H1 (cell line): ENCODE measurements at regions not wholly inside any gene's neighbourhood (a gene's known extent, or its start where the extent isn't known, plus 50 kb on each side); places are given as distances from the start of the nearest gene placed in this dataset.

ENCODE experiments used
- CTCF ChIP-seq, 3 experiments: IDR thresholded peaks; 1 replicate in 2 of 3; 2 replicates in 1 of 3; pipeline versions ENCODE4 v1.5.1 to v1.6.1; 2011; ENCODE audit warnings: low read length in 3 of 3, mild to moderate bottlenecking in 3 of 3, inconsistent platforms in 2 of 3, low read depth in 1 of 3, moderate library complexity in 1 of 3; ENCODE audit not compliant: insufficient read depth in 1 of 3; ENCODE audit errors: control extremely low read depth in 1 of 3
- EZH2 ChIP-seq: fragments of 200-600 bp; sonication (generic); IDR thresholded peaks from 2 replicates; pipeline ENCODE4 v1.7.1; 2012; ENCODE audit warnings: low read depth, mild to moderate bottlenecking, moderate library complexity, low read length, inconsistent platforms; ENCODE audit not compliant: severe bottlenecking
- JUN ChIP-seq: IDR thresholded peaks from 2 replicates; pipeline ENCODE4 v1.6.1; 2011; ENCODE audit warnings: low read depth, mild to moderate bottlenecking, improper control_type of control experiment, low read length
- KDM1A ChIP-seq: fragments of 200-600, 300-600 bp; sonication (generic); IDR thresholded peaks from 2 replicates; pipeline ENCODE4 v1.7.1; 2016; ENCODE audit warnings: mild to moderate bottlenecking, low read length, borderline replicate concordance
- POLR2A ChIP-seq, 2 experiments: IDR thresholded peaks; 1 replicate in 1 of 2; 2 replicates in 1 of 2; pipeline ENCODE4 v1.6.1; 2011; ENCODE audit warnings: low read depth in 2 of 2, low read length in 2 of 2, mild to moderate bottlenecking in 2 of 2; ENCODE audit errors: control extremely low read depth in 1 of 2
- SIX5 ChIP-seq: IDR thresholded peaks from 2 replicates; pipeline ENCODE4 v1.6.1; 2011; ENCODE audit warnings: mild to moderate bottlenecking, low read depth, low read length
- SP1 ChIP-seq: IDR thresholded peaks from 2 replicates; pipeline ENCODE4 v1.6.1; 2011; ENCODE audit warnings: low read depth, low read length
- USF2 ChIP-seq: IDR thresholded peaks from 2 replicates; pipeline ENCODE4 v1.6.1; 2011; ENCODE audit warnings: low read length, improper control_type of control experiment

GRCh38 chr14:43123544-43123943 lies 1383.5 kb downstream of the FSCB start:
- TF ChIP-seq USF2 (no peak), CTCF (IDR thresholded peaks at IDR 0.05; ENCODE audit: control extremely low read depth in 1 of 3, insufficient read depth in 1 of 3, low read depth in 1 of 3, low read length in 3 of 3) (no peak), KDM1A (no peak), EZH2 (no peak), SP1 (no peak), POLR2A (IDR thresholded peaks at IDR 0.05; ENCODE audit: control extremely low read depth in 1 of 2, low read depth in 2 of 2, low read length in 2 of 2) (no peak), JUN (no peak), SIX5 (no peak)
